ENCODE measurements at regions not wholly inside any gene's neighbourhood (a gene's known extent, or its start where the extent isn't known, plus 50 kb on each side); places are given as distances from the start of the nearest gene placed in this dataset.

- Histone ChIP-seq H3K4me3 (replicated peaks in 1 of 3; ENCODE audit: insufficient read depth in 1 of 3, low read depth in 1 of 3, low read length in 3 of 3) (no peak overlapping the region), H3K79me2 (ENCODE audit: control insufficient read depth, insufficient read depth, low read length) (no peaks in the 10 kb centered on the region), H3K27ac (ENCODE audit: insufficient read depth, low read depth, low read length) (peak overlapping the region; percentile 23), H3K27me3 (ENCODE audit: control insufficient read depth in 2 of 2, insufficient read depth in 2 of 2, low read length in 2 of 2) (no peaks in the 10 kb centered on the region), H3K36me3 (ENCODE audit: control insufficient read depth in 2 of 2, extremely low read depth in 1 of 2, insufficient read depth in 2 of 2, low read length in 2 of 2) (no peaks in the 10 kb centered on the region), H3K4me1 (ENCODE audit: control insufficient read depth, extremely low read depth, insufficient read depth, low read length) (peaks cover 16% of the 10 kb centered on the region), H3K9ac (replicated peaks; ENCODE audit: extremely low read depth, insufficient read depth, low read length) (no peak overlapping the region), H3K4me2 (ENCODE audit: insufficient read depth, low read length) (peak overlapping the region; percentile 72), H3K9me3 (replicated peaks; ENCODE audit: control insufficient read depth, insufficient read depth, low read length) (no peaks in the 10 kb centered on the region), H4K20me1 (replicated peaks; ENCODE audit: control insufficient read depth, extremely low read depth, insufficient read depth, low read length) (no peaks in the 10 kb centered on the region), H3K9me1 (replicated peaks; ENCODE audit: control insufficient read depth, extremely low read depth, insufficient read depth, low read length) (no peaks in the 10 kb centered on the region), H2AFZ (ENCODE audit: low read depth, low read length) (no peak overlapping the region)
- peak; percentile 65 for DNase-seq (ENCODE audit: low read depth, low spot score)
- TF ChIP-seq POLR2A (IDR thresholded peaks at IDR 0.05; ENCODE audit: low read depth, low read length) (no peak), JUN (IDR thresholded peaks at IDR 0.05; ENCODE audit: borderline replicate concordance, insufficient read depth, insufficient read length, low read depth) (no peak), FOS (IDR thresholded peaks at IDR 0.05; ENCODE audit: borderline replicate concordance, insufficient read depth, low read length) (no peak), MAX (IDR thresholded peaks at IDR 0.05; ENCODE audit: insufficient read depth, insufficient read length) (no peak), GATA2 (IDR thresholded peaks at IDR 0.05; ENCODE audit: insufficient read depth, insufficient read length, low read depth, low read length) (no peak), EZH2 (IDR thresholded peaks at IDR 0.05; ENCODE audit: borderline replicate concordance, low read depth, low read length, severe bottlenecking) (no peak), POLR2AphosphoS5 (IDR thresholded peaks at IDR 0.05; ENCODE audit: insufficient read depth, low read depth, low read length) (no peak), MYC (IDR thresholded peaks at IDR 0.05; ENCODE audit: low read depth, low read length) (no peak), CTCF (IDR thresholded peaks at IDR 0.05; ENCODE audit: extremely low read depth in 1 of 2, insufficient read depth in 1 of 2, low read depth in 1 of 2, low read length in 2 of 2) (no peak)
- BruUV-seq (replicated peaks) = no TSS peak
- peak; percentile 35 for FAIRE-seq
- intact Hi-C loops (cut with micrococcal nuclease) = no loop called here
- ChIA-PET CTCF (interaction anchor here (1.1 kb wide), 1 partner anchor 12 kb away, joined by 3 read pairs; no protein-coding TSS in a partner anchor), POLR2A (no interaction called here)
- dilution Hi-C loops (cut with MboI; ENCODE audit: extremely low pct_ligation_motif_present, low sequenced_read_pairs) = no loop called here
Observed at GRCh38 chr11:90919332-90919731, 696.5 kb upstream of the CHORDC1 start.

Measured in endothelial cell of umbilical vein (primary cell).